DMS 273 (cell line): ENCODE measurements at regions not wholly inside any gene's neighbourhood (a gene's known extent, or its start where the extent isn't known, plus 50 kb on each side); places are given as distances from the start of the nearest gene placed in this dataset.

Experiments
- DNase-seq: peaks from one replicate; lab custom pipeline; 2025; ENCODE audit not compliant: unreplicated experiment; lab: John Stamatoyannopoulos, UW

DNA sequence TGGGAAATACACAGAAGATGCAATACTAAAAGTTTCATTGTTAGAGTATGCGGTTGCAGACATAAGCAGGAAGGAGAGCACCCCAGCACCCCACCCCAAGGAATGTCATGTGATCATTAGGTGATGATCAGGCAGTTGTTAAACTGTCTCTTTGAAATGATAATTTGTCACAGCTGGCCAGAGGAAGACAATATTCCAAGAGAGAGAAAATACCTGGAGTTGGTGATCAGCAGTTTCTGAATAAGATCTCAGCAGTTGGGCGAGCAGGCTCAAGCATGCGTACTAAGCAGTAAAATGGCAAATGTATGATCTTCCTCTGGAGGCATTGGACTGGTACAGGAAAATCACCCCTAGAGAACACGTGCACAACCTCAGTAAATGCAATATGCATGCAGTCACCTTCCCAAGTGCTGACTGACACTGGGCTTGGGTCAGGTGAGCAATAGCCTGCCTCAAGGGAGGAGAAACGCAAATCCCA lies 250.1 kb upstream of the MBL2 start:
- no peak for DNase-seq

DNA sequence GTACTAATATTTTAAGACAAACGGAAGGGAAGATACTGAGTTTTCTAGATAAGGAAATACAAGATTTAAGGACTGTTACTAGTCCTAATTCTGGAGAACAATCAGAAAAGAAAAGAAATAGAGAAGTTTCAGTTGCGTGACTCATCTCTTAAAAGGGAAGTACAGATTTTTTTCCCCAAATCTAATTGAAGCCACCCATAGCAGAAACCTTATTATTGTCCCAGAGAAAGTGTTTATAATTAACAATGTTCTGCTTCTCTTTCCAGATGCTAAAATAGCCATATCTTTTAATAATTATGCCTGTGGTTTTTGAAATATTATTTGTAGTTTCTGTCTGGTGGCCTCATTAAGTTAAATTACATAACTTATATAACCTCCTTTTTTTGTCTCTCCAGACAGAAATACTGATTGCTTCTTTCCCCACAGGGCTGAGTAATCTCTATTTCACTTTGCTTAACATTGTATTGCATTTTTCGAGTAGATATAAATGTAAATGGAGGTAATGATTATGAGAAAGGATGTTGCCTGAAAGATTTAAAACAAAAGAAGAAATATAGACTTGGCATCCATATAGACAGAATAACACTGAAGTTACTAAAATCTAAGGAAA lies 240.7 kb upstream of the MBL2 start:
- DNase-seq: no peak

GRCh38 chr10:53009961-53010907 lies 237.7 kb upstream of the MBL2 start:
- DNase-seq: no peak

- DNase-seq: no peak
Observed at GRCh38 chr10:53007527-53007842, 234.9 kb upstream of the MBL2 start.

- no peak for DNase-seq
Observed at GRCh38 chr10:53006663-53007526, 234.3 kb upstream of the MBL2 start.

GRCh38 chr10:53005612-53006345 lies 233.2 kb upstream of the MBL2 start:
- DNase-seq: no peak

- no peak for DNase-seq
Observed at GRCh38 chr10:53003094-53003493, 230.5 kb upstream of the MBL2 start.

GRCh38 chr10:52999681-53000080 lies 227.1 kb upstream of the MBL2 start:
- no peak for DNase-seq

DNA sequence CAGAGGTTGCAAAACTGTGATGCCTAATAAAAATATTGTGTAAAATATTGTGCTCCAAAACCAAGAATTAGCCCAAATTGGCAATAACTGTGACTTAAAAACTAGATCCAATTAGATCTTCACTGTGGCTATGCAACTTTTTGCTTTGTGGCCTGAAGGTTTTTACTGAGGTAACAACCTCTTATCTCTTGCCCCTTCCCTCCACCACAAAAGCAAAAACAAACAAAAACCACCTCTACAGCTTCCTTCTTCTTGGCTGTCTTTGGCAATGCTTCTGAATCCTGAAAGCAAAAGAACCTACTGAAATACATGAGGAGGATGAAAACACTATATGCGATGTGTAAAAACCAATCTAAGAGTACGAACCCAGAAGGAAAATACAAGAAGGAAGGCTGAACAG lies 226.7 kb upstream of the MBL2 start:
- DNase-seq: no peak

DNA sequence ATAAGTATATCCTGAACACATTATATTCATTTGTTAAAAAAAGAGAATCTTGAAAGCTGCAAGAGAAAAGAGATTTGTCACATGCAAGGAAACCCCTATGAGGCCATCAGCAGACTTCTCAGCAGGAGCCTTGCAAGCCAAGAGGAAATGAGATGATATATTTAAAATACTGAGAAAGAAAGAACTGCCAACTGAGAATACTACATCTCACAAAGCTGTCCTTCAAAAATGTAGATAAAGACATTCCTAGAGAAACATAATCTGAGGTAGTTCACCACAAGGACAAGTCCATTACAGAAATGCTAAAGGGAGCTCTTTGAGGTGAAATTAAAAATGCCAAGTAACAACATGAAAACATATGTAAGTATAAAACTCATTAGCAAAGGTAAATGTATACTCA lies 224.4 kb upstream of the MBL2 start:
- no peak for DNase-seq

DNA sequence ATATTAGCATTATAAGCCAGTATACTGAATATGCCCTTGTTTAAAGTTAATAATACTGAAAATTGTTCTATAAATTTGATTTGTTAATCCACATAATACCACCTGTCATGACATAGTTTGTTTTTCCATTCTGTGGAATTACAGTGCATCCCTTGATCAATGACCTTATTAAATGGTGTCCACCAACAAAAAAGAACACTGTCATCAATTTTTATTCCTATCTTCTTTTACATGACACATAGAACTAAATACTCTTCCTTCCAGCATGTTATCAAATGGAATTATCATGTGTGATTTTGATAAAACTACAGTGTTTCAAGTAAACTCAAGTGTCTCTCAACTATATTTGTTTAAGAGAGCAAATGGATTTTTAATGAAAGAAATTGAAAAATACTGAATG lies 221.8 kb upstream of the MBL2 start:
- DNase-seq: no peak

DNA sequence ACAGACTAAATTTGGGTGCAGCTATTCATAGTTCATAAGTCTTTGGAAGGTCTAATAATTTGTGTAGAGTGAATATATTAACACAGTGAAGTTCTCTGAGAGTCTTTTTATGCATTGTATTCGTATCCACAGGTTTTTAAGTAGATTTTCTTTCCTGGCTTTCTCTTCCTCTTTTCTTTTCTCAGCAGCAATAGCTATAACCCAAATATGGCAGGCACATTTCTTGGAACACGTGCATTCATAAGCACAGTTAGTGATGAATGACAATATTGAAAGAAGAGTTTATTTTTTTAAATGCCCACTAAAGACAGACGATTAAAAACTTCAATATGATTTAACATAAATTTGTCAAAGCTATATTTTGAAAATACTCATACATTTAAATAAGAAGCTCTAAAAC lies 220.5 kb upstream of the MBL2 start:
- no peak for DNase-seq

DNA sequence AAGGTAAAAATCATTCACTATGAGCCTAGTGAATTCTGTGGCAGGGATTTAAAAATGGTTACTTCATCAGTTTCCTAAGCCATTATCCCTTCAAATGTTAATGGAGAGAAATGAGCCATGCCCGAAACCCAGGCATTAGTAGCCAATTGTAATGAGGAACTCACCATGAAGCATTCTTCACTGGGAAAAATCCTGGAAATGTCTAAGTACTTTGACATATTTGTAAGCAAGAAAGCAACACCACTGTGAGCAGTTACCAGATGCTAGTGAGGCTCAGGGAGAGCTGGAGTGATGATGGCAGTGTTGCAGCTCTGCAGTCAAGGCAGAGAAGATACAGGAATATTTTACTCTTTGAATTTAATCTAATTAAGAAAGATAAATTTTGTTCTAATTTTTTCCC lies 220.0 kb upstream of the MBL2 start:
- DNase-seq: no peak

- DNase-seq: no peak
Observed at GRCh38 chr10:52988923-52989322, 216.3 kb upstream of the MBL2 start.

- no peak for DNase-seq
Observed at GRCh38 chr10:52986125-52986524, 213.5 kb upstream of the MBL2 start.

- no peak for DNase-seq
Observed at GRCh38 chr10:52984169-52984568, 211.6 kb upstream of the MBL2 start.

DNA sequence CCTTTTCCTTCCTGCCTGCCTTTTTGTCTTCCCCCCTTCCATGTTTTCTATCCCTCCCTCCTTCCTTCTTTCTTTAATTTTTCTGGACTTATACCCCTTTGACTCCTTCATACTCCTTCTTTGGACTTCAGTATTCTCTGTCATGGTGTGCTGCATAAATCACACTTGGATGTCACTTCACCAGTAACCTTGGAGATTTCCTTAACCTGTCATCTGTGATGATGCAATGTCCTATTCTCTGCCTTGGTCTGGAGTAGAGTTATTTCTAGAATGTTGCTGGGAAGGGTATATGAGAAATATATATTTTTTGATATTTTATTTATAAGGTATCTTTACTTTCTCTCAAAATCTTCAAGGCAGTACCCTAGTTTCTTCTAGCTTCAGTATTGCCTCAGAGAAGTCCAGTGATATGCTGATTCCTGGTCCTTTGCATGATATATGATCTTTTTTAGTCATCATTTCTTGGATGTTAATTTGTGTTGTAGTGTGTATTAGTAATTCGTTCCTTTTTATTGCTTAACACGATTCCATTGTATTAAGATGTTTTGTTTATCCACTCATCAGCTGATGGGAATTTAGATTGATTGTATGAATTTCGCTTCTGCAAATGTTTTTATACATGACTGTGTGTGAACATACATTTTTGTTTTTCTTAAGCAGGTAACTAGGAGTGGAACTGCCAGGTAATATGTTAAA lies 206.9 kb upstream of the MBL2 start:
- DNase-seq: no peak

DNA sequence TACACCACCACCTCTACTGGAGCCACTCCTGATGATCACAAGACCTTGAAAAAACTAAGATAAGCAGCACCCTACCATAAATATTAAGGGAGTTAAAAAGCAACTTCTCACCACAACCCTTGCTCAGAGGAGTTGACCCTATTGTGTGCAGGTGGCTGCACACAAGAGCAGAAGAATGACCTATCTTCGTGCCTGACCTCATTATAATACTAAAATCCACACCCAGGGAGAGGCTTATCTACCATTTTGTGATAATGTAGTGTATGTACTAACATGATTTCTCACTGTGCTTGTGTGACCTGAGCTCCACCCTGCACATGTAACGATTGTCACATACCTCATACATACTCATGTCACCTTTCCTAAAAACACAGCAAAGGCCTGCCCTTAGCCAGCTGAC lies 205.0 kb upstream of the MBL2 start:
- no peak for DNase-seq

GRCh38 chr10:52967806-52968795 lies 195.5 kb upstream of the MBL2 start:
- DNase-seq: no peak
